ENCODE measurements at regions not wholly inside any gene's neighbourhood (a gene's known extent, or its start where the extent isn't known, plus 50 kb on each side); places are given as distances from the start of the nearest gene placed in this dataset. TPM values are rescaled to one million over a fixed set of nuclear protein-coding genes. Genes with fewer than 3 reads are reported as not detected.
"Not testable (repeated sequence)": the region's sequence is repeated elsewhere in the genome, so short reads cannot be mapped to it uniquely, and the experiment has no call there.

GRCh38 chr21:32962268-32962667 is 63.5 kb upstream of the OLIG2 start:
- Histone ChIP-seq H3K4me1 (ENCODE audit: control insufficient read depth, insufficient read depth, low read length) (no peaks in the 10 kb centered on the region), H3K36me3 (ENCODE audit: insufficient read depth, low read length) (no peaks in the 10 kb centered on the region), H3K27me3 (ENCODE audit: control insufficient read depth, insufficient read depth, low read length) (peaks cover 60% of the 10 kb centered on the region), H3K4me3 (ENCODE audit: low read length) (no peak overlapping the region), H3K9me3 (replicated peaks; ENCODE audit: low read length) (no peaks in the 10 kb centered on the region), H3K9ac (ENCODE audit: low read depth, low read length) (no peak overlapping the region), H3K4me2 (ENCODE audit: low read length) (no peak overlapping the region)

- H3K9me3 ChIP-seq (replicated peaks; ENCODE audit: low read length) = no peaks in the 10 kb centered on the region
- no peak overlapping the region for H3K9ac ChIP-seq (ENCODE audit: low read depth, low read length)
- no peaks in the 10 kb centered on the region for H3K36me3 ChIP-seq (ENCODE audit: insufficient read depth, low read length)
- peaks cover 45% of the 10 kb centered on the region for H3K27me3 ChIP-seq (ENCODE audit: control insufficient read depth, insufficient read depth, low read length)
- H3K4me1 ChIP-seq (ENCODE audit: control insufficient read depth, insufficient read depth, low read length) = no peaks in the 10 kb centered on the region
- no peak overlapping the region for H3K4me3 ChIP-seq (ENCODE audit: low read length)
- no peak overlapping the region for H3K4me2 ChIP-seq (ENCODE audit: low read length)
Observed at GRCh38 chr21:32965129-32965680, 60.5 kb upstream of the OLIG2 start.

- Histone ChIP-seq H3K9me3 (replicated peaks; ENCODE audit: low read length) (no peaks in the 10 kb centered on the region), H3K4me2 (ENCODE audit: low read length) (no peak overlapping the region), H3K4me1 (ENCODE audit: control insufficient read depth, insufficient read depth, low read length) (no peaks in the 10 kb centered on the region), H3K4me3 (ENCODE audit: low read length) (no peak overlapping the region), H3K9ac (ENCODE audit: low read depth, low read length) (no peak overlapping the region), H3K36me3 (ENCODE audit: insufficient read depth, low read length) (no peaks in the 10 kb centered on the region), H3K27me3 (ENCODE audit: control insufficient read depth, insufficient read depth, low read length) (peaks cover 40% of the 10 kb centered on the region)
Observed at GRCh38 chr21:32966120-32966519, 59.6 kb upstream of the OLIG2 start.

DNA sequence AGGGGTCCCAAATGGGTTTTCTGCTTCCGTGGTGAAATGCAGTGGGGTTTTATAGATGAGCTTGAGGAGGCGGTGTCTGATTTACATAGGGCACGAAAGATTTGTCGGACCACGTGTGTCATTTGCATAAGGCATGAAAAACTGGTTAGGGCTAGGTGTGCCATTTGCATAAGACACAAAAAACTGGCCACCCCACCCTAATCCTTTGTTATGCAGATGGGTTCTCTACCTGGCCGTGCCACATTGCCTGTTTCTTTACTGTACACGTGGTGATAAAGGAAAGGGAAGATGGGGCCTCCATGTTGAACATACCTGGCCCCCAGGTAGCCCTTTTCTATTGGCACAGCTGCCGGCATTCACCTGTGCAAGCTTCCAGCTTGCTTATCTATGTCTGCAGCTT is 57.6 kb upstream of the OLIG2 start:
- not testable (repeated sequence) for H3K4me1 ChIP-seq (ENCODE audit: control insufficient read depth, insufficient read depth, low read length); H3K9me3 ChIP-seq (replicated peaks; ENCODE audit: low read length); H3K9ac ChIP-seq (ENCODE audit: low read depth, low read length); H3K4me2 ChIP-seq (ENCODE audit: low read length); H3K36me3 ChIP-seq (ENCODE audit: insufficient read depth, low read length); H3K4me3 ChIP-seq (ENCODE audit: low read length)
- peaks cover 52% of the 10 kb centered on the region for H3K27me3 ChIP-seq (ENCODE audit: control insufficient read depth, insufficient read depth, low read length)

GRCh38 chr21:32974653-32975052 is 51.1 kb upstream of the OLIG2 start:
- H3K27me3 ChIP-seq (ENCODE audit: control insufficient read depth, insufficient read depth, low read length) = peaks cover 59% of the 10 kb centered on the region
- H3K4me1 ChIP-seq (ENCODE audit: control insufficient read depth, insufficient read depth, low read length) = no peaks in the 10 kb centered on the region
- no peaks in the 10 kb centered on the region for H3K9me3 ChIP-seq (replicated peaks; ENCODE audit: low read length)
- no peak overlapping the region for H3K4me3 ChIP-seq (ENCODE audit: low read length)
- H3K36me3 ChIP-seq (ENCODE audit: insufficient read depth, low read length) = no peaks in the 10 kb centered on the region
- no peak overlapping the region for H3K9ac ChIP-seq (ENCODE audit: low read depth, low read length)
- no peak overlapping the region for H3K4me2 ChIP-seq (ENCODE audit: low read length)

DNA sequence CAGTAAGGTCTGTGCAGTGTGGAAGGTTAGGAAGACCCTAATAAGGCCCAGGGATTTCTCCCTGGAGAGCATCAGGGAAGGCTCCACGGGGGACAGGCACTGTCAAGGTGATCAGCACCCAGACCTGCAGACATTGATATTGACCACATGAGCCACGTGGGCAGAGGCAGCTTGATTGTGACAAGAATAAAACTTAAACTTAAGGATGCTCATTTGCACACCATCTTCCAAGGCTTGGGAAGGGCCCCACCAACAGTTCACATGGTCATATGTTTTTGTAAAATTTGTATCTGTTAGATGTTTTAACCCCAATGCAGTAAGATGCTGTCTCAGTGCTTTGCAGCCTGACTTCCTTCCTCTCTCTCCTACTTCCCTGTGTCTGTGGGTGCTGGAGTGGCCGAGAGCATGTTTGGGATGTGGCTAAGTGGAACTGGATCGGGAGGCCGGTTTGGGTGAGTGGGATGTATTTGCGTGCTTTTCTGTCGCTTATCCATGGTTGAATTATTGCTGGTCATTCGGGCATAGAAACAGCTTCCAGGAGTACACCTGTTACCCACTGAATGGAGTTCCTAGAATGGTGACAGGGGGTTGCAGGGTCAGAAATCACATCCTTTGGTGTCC is 49.8 kb upstream of the OLIG2 start:
- Histone ChIP-seq H3K4me1 (ENCODE audit: control insufficient read depth, insufficient read depth, low read length) (no peaks in the 10 kb centered on the region), H3K9me3 (replicated peaks; ENCODE audit: low read length) (no peaks in the 10 kb centered on the region), H3K9ac (ENCODE audit: low read depth, low read length) (no peak overlapping the region), H3K4me2 (ENCODE audit: low read length) (no peak overlapping the region), H3K27me3 (ENCODE audit: control insufficient read depth, insufficient read depth, low read length) (peaks cover 60% of the 10 kb centered on the region), H3K36me3 (ENCODE audit: insufficient read depth, low read length) (no peaks in the 10 kb centered on the region), H3K4me3 (ENCODE audit: low read length) (no peak overlapping the region)

Small RNA genes in the stretch of these regions (small RNA-seq; reads per million reads assigned to genes)
- gene RF00156 = not detected
